GM18502 (cell line): ENCODE measurements at regions not wholly inside any gene's neighbourhood (a gene's known extent, or its start where the extent isn't known, plus 50 kb on each side); places are given as distances from the start of the nearest gene placed in this dataset.
A peak's percentile ranks its signal among the peaks of the same experiment; 100 is the strongest.

Source experiments
- ATAC-seq: cut with Tn5 transposase; IDR thresholded peaks from one replicate; pipeline ENCODE4 v1.9.1; 2021; ENCODE audit warnings: mild to moderate bottlenecking; ENCODE audit not compliant: unreplicated experiment, poor library complexity

- peak; percentile 67 for ATAC-seq
These were observed 107.4 kb upstream of the ID2 start for GRCh38 chr2:8574196-8575037.

GRCh38 chr2:8575038-8575833 lies 106.6 kb upstream of the ID2 start:
- ATAC-seq = peak; percentile 43

- no peak for ATAC-seq
These were observed 105.9 kb upstream of the ID2 start for GRCh38 chr2:8575834-8576423.

GRCh38 chr2:8576525-8577167 lies 105.2 kb upstream of the ID2 start:
- peak; percentile 56 for ATAC-seq

- ATAC-seq = no peak
These were observed 104.3 kb upstream of the ID2 start for GRCh38 chr2:8577573-8577972.

GRCh38 chr2:8578335-8579244 lies 103.3 kb upstream of the ID2 start:
- no peak for ATAC-seq

- ATAC-seq = no peak
These were observed 102.3 kb upstream of the ID2 start for GRCh38 chr2:8579485-8580085.

GRCh38 chr2:8580316-8581233 lies 101.3 kb upstream of the ID2 start:
- no peak for ATAC-seq

- no peak for ATAC-seq
These were observed 100.7 kb upstream of the ID2 start for GRCh38 chr2:8581234-8581561.

GRCh38 chr2:8581601-8582041 lies 100.2 kb upstream of the ID2 start:
- ATAC-seq = no peak

GRCh38 chr2:8582191-8582590 lies 99.7 kb upstream of the ID2 start:
- no peak for ATAC-seq

- ATAC-seq = no peak
These were observed 99.0 kb upstream of the ID2 start for GRCh38 chr2:8582651-8583399.

GRCh38 chr2:8583400-8584173 lies 98.3 kb upstream of the ID2 start:
- peak; percentile 88 for ATAC-seq

- no peak for ATAC-seq
These were observed 97.4 kb upstream of the ID2 start for GRCh38 chr2:8584174-8585066.

- no peak for ATAC-seq
These were observed 95.3 kb upstream of the ID2 start for GRCh38 chr2:8586457-8587051.
